ENCODE measurements at regions not wholly inside any gene's neighbourhood (a gene's known extent, or its start where the extent isn't known, plus 50 kb on each side); places are given as distances from the start of the nearest gene placed in this dataset.

DNA sequence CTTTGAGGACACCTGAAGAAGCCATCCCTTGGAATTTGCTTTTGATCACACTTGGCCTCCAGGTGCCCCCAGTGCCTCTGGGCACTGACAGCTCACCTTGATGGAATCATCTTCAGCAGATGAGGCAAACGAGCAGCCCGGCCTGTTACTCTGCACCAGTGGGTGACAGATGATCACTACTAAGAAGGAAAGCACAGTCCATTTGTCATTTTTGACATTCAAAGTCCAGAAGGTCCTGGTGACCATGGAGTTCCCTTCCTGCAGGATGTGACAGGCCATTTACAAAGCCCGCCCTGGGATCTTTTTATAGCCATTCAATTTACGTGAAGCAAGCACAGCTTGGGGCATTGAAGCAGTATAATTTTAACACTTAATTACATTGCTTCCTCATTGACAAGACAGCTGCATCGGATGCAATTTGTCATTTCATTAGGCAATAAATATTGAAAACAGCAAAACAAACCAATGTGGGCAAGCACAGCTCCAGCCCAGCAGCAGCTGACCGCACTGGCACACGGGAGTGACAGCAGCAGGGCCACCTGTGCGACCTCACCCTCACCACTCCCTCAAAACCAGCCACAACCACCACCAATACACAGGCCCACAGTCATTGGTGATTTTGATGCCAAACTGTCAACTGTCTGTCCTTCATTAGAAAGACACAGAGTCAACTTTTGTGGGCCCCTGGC is 76.0 kb upstream of the SLC66A3 start (continued):
- TF ChIP-seq HDAC2 (IDR thresholded peaks at IDR 0.05; ENCODE audit: borderline replicate concordance in 1 of 2, low read depth in 2 of 2, low read length in 2 of 2), result no peak
- TF ChIP-seq POLR2AphosphoS5 (IDR thresholded peaks at IDR 0.05; ENCODE audit: low read depth, low read length), result no peak

Measured in H1 (cell line).